Inferior parietal cortex (tissue), 1 donor: ENCODE measurements at regions not wholly inside any gene's neighbourhood (a gene's known extent, or its start where the extent isn't known, plus 50 kb on each side); places are given as distances from the start of the nearest gene placed in this dataset.

Source experiments
- DNase-seq: peaks from one replicate; pipeline ENCODE4 v3.0.0-alpha.2; 2016; ENCODE audit errors: extremely low spot score

DNA sequence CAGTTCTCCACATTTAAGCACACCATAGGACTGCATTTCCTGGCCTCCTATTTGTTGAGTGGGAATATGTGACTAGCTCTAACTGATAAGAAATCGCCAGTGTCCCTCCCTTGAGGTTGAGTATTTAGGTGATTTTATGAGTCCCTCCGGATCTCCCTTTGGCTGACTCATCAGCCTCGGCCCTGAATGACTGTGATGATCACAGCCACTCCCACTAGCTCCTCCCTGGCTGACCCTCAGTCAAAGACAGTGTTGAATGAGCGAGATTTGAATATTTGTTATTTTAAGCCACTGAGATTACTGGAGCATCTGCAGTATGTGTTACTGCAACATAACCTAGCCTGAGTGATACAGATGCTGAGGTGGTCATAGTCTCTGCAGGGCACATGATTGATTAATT is 515.3 kb downstream of the EPHB1 start:
- DNase-seq: no peak

DNA sequence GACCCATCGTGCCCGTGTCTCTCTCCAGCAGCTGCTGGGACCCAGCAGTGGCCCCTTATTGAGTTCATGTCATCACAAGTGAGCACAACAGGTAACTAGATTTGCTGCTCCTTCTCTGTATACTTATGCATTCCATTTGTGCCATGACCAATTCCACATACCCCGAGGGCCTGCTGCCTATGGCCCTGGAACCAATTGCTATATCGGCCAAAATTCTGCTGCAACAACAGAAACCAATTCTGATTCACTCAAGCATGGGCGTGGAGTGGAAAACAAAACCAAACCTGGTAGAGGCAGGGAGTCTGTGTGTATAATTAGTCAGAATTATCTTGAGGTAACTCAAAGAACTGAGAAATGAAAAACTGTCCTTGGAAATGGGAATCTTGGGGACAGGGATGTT is 516.6 kb downstream of the EPHB1 start:
- no peak for DNase-seq

DNA sequence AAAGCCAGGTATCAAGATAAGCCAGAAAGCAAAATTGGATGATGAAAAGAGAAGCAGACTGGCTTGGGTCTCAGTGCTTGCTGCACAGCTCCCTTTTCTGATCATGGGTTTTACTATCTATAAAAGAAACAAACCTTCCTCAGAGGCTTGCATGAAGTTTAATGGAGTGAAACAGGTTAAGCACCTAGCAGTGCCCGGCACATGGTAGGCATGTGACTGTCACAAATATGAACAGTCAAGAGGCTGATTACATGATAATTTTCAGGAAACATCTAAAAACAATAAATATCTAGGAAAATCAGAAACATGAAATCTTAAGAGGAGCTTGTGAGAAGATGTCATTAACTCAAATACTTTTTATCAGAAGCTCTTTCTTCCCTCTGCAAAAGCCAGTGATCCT is 519.2 kb downstream of the EPHB1 start:
- DNase-seq: no peak

DNA sequence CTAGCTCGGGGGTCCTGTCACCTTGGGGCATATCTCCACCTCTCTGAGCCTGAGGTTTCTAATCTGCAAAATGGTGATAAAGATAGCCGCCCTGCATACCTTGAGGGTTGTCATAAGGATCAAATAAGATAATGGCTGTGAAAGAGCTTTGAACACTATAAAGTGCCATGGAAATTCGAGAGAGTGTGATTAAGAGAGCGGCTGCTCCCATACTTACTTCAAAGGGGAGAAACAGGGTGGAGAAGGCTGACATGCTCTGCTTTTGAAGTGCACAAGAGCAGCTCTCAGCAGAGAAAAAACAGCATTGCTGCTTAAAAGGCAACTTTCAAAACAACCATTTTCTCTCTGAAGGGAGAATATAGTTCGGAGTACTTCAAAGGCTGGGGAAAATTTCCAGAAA is 529.2 kb downstream of the EPHB1 start:
- no peak for DNase-seq

DNA sequence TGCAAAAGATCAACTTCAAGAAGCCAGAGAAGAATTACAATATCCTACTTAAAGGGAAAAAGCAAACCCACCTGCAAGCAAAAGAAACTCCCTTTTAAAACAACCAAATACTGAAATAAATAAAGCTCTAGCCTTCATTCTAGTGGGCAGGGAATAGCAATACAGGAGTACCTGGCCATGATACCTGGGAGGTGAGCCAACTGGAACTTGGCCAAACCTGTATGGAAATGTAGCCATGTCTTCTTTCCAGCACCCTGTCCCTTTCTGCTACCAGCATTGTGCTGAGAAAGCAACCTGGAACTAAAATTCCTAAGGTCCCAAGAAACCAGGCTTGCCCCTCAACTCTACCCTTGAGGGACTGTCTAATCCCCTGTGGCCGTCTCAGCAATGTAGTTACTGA is 530.0 kb downstream of the EPHB1 start:
- no peak for DNase-seq

DNA sequence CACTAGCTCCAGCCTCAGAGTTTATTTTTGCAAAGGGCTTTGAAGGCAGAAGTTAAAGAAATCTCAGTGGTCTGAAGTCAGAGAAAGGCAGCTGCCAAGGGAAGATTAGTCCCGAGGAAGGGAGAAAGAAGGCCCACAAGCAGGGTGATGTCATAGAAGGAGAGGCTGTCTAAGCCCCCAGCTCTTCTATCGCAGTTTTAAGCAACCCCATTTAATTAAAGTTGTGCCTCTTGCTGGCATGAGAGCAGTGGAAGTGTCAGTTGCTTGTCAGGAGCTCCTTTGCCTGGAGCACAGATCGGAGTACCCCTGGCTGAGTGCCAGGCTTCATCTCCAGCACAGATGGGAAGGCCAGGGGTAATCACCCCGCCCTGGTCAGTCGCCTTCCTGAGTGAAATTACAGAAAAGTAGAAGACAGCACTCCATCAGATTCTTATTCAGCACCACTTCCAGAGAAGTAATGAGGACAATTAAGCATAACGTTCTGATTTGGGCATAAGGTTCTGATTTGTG is 530.7 kb downstream of the EPHB1 start:
- no peak for DNase-seq

DNA sequence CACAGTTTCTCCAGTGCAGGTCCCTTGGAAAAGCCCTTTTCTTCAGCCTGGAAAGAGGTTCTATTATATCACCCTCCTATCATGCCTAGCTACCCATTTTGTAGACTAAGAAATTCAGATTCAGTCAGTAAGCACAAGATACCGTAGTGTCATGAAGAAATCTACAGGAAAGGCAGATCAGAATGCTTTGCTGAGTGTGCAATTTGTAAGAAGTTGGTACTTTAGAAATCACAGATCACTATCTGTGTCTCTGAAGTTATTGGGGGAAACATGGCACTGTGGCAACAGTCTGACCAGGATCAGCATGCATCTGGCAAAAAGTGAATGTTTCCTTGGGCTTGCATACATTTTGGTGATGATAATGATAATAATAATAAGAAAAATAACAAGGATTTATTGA is 531.8 kb downstream of the EPHB1 start:
- DNase-seq: no peak

DNA sequence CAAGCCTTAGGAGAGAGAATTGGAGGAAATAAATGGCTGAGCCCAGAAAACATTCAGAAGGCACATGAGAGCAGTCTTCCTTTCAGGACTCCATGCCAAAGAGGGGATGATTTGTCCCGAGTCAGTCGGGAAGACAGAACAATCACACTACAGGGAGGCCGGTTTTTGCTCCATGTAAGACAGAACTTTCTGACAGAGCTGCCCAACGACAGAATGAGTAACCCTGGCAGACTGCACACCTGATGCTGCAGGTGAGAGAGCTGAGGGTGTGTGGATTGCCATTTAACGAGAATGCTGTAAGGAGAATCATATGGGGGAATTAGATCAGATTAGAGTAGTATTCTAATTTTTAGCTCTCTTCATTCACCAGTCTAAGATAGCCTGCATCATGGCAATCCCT is 533.0 kb downstream of the EPHB1 start:
- DNase-seq: no peak

DNA sequence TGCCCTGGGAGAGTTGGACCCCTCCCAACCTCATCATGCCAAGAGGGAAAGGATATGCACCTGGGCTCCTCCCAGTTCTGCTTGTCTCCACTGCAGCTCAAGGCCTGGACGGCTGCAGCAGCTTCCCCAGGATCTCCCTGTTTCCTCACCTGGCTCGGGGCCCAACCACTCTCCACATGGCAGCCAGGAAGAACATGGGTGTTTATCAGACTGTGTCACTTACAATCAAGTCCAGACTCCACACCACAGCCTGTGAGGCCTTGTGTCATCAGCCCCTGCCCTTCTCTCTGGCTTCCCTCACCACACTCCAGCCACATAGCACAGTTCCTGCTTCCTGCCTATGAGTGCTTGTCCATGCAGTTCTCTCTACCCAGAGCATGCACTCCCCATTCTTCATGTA is 534.4 kb downstream of the EPHB1 start:
- DNase-seq: no peak

DNA sequence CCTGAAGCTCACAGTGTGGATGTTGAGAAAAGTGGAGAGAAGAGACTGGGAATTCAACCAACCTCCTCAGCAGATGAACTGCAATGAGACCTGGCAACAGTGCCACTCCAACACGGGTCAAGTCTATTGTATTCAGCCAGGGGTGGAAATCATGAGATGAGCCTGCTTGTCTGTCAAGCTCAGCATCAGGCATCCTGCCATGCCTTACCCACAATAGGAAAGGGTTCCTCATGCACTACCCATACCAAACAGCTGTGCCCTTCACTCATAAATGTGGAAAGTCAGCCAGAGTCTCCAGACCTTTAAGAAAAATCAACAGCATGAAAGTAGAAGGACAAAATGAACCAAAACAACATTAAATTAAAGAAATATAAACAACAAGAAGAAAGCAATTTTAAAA is 542.1 kb downstream of the EPHB1 start:
- DNase-seq: no peak

DNA sequence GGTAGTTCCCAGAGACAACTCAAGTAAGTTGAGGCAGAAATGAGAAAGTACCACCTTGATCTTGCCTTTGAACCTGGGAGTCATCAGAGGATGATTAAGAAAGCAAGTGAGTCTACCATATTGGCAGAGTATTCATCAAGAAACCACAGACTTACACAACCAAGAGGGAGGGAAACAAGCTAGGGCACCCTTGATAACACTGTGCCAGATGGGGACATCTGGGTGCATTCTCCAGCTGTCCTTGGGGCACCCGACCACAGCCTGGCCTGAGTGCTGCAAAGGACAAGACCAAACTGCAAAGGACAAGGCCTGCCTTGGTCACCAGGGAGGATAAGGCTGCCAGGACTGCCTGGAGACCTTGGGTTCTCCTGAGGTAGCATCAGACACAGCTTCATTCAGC is 553.6 kb downstream of the EPHB1 start:
- no peak for DNase-seq

DNA sequence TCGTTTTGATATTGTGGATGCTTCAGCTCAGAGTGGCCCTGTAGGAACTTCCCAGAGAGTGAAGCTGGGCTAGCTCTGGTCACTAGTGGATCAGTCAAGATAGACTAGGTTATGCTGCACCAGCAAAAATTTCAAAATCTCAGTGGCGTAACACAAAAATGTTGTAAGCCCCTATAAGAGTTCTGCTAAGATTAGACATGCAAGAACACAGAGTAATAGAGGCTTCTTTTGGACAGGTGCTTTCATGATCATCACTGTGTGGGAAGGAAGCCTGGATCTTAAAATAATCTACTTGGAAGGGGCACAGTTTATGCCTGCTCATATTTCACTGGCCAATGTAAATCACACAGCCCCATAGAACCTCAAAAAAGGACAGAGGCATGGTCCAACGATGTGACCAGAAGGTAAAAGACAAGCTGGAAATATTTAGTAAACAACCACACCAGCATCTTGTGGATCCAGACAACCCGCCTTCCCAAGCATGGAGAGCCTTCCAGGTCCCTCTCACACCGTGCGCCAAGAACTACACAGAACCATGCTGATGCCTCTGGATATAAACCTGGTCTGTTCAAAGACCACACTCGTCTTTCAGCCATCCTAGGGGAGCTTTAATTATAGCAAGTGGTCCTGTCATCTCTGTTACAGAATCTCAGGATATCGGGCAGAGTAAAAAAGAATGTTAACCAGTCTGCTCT is 554.3 kb downstream of the EPHB1 start:
- no peak for DNase-seq

DNA sequence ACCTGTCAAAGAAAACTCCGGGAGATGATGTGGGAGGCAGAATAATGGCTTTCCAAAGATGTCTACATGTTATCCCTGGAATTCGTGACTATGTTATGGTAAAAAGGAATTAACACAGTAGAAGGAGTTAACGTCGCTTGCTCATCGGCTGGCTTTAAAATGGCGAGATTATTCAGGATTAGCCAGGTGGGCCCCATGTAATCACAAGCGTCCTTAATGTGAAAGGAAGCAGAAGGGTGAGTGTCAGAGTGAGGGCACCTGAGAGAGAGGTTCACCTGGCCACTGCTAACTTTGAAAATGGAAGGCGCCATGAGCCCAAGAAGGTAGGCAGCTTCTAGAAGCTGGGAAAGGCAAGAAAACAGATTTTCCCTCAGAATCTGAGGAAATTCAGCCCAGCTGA is 557.2 kb downstream of the EPHB1 start:
- DNase-seq: no peak

DNA sequence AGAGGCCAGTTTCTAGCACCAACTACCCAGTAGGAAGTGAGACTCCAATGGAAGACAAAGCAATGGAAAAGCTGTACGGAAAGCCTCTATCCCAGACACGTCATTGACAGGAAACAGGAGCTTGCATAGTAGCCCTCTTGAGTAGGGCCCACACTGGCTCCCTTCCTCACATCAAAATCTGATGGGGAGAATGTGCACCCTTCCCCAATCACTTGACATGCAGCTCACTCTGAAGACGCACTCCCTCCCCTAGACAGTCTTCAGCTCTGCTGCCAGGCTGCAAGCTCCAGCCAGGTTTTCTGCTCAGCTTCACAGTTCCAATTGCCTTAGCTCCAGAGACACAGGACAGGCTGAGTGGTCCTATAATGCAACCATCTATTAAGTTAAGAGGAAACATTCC is 567.8 kb downstream of the EPHB1 start:
- no peak for DNase-seq

DNA sequence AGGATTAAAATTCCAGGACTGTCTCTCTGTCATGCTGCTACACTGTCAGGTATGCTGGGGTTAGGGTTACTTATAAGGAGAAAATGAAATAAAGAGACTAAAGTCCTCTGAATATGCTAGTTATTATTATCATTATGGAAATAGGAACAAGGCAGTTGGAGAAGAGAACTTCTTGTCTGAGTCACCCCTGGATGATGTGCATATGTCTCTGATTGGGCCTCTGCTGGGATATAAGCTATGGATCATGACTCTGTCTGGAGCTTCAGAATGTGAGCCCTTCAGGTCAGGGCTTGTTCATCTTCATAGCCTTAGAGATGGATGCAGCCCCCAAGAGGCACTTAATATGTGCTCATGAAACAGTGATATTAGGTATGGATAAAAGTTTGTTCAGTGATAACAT is 569.6 kb downstream of the EPHB1 start:
- DNase-seq: no peak

DNA sequence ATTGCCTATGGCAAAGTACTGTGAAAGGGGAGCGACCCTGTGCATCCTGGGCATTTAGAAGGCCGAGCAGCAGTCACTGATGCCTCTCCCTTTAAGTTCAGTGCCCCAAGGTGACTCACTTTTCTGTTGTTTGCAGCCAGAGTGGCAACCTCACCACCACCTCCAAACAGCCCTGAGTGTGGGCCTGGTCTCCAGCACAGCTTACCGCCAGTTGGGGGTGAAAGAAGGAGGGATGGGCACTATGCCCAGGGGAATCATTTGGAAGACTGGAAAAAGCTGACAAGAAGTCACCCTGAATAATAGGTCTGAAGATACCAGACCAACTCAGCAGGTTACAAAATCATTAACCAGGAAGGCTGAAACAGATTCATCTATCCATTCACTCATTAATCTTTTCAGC is 571.8 kb downstream of the EPHB1 start:
- DNase-seq: no peak

DNA sequence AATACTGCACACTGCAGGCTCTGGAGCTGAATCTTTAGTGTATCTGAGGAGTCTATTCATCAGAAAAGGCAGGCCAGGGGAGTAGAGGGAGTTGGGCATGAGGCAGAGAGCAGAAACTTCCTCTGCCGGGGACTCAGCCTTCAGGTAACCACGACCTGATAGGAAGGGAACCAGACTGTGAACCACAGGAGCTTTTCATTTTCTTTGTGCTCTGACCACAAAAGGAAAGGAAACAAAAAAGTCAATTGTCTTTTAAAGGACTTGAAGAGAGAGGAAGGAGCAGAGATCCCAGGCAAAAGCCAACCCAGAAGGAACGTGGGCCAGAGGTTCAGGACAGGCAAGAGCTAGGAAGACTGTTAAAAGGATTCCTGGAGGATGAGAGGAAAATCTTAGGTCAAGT is 573.3 kb downstream of the EPHB1 start:
- no peak for DNase-seq

DNA sequence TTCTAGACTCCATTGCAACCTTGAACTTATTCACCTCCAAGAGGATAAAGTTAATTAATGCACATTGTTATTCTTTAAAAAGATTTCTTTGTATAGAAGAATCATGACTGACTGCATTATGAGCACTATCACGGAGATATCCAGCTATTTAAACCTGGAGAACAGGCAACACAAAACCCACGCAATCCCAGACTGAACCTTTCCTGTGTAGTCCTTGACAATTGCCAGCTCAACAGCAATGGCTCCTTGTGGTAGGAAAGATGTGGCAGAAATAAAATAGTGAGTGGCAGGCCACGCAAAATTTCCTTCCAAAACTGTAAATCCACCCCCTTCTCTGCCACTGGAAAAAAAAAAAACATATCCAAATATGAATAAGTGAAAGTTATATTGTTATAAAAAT is 573.7 kb downstream of the EPHB1 start:
- DNase-seq: no peak

DNA sequence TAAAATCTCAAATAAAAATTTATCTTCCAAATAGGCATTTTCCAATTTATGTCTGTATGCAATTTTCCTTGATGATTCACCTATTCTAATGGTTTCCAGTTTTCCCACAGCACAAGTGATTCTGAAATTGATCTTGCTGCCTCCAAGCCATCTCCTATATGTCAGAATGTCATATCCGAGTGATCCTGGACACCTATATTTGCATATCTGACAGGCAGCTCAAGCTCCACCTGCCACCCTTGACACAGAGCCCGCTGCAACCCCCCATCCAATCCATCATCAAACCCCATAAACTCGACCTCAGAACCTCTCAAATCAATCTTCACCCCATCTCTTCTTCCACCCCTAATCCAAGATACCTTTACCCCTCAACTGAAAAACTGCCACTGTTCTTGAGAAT is 579.5 kb downstream of the EPHB1 start:
- DNase-seq: no peak

DNA sequence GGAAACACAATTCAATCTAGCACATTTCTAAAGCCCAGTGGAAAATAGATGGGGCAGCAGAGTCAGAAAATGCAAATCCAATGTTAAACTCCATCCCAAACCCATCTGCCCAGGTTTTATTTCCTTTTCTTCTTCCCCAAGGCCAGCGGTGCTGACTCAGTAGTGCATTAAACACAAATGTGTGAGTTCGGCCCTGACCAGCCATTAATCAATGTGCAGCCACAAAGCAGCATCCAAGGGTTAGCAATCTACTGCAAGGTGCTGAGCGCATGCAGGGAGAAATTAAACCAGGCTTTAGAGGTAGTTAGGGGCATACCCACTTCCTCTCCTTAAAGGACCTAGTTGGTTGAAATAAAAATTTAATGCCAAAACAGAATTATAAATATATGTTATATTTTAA is 583.3 kb upstream of the PPP2R3A start:
- no peak for DNase-seq

DNA sequence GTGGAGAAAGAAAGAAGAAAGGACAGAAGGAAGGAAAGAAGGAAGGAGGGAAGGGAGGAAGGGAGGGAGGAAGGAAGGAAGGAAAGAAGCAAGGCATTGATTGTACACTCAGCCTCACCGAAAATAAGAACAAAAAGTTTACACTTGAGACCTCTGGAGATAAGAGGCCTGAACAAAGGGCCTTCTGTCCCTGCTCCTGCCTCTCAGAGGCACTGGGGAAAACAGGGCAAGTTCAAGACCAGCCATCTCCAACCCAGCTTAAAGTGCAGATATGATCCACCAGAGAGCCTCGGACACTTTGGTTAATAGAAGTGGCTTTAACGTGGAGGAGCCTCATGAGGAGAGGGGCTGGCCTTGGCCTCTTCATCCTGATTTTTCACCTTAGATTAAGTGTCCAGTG is 582.9 kb upstream of the PPP2R3A start:
- DNase-seq: no peak

DNA sequence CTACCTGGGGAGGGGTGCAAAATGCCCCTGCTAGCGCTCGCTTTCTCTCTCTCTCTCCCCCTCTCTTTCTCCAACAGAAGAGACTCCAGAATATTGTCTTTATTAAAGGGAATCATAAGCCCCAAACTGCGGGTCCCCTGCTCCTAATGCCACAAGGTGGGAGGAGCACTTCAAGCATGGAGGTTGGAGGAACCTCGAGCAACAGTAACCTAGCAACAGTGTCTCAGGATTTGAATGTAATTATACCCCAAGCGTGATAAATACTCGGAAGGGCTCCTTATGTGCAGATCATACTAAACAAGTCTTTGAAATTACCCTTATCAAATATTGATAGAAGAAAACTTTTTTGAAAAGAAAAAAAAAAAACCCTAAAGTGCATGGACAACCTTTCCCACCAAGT is 582.2 kb upstream of the PPP2R3A start:
- no peak for DNase-seq

DNA sequence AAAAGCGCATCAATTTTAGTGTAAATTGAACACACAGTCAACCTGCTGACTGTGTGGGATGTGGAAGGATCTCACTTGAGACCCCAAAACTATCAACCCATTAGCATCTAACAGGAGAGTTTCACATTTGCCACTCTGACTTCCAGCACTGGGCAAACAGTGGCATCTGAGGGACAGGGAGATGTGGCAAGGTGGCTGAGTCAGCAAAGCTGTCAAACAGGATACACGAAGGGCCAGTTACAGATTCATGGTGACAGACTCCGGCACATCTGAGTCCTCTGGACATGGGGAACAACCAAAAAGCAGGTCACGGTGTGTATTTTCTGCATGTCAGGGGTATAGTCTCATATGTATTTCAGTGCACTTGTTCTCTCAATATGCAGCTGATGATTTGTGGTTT is 573.4 kb upstream of the PPP2R3A start:
- DNase-seq: no peak

DNA sequence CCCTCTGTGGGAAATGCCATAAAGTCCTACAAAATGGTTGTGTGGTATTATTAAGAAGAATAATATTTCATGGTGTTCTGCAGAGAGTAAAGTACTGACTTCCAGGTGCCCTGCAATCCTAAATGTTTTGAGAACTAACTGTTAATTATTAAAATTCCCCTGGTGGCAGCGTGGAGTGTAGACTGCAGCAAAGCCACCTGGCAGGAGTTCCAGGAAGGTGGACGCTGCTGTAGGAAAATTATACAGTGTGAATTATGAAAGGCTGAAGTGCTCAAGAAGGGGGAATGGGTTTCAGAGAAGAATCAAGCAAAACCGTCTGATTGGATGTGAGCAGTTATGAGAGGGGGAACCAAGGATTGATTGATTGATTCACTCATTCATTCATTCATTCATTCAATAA is 572.4 kb upstream of the PPP2R3A start:
- DNase-seq: no peak
